ENCODE measurements at regions not wholly inside any gene's neighbourhood (a gene's known extent, or its start where the extent isn't known, plus 50 kb on each side); places are given as distances from the start of the nearest gene placed in this dataset.

DNA sequence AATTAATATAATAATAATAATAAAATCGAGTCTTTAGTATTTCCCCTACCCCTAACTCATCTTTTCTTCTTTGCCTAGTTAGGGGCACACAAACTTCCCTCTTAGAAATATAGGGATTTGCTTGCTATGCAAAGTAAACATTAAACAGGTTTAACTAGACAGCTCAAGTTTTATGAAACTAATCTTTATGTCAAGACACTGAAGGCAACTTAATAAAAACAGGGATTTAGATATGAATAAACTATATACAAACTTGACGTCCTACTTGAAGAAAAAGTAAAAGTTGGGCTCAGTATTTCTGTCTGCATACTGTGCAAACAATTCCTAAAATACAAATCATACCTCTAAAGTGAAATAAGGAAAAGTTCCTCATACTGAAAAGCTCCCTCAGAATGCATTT is 52.1 kb upstream of the CAV2 start:
- no peak for DNase-seq

DNA sequence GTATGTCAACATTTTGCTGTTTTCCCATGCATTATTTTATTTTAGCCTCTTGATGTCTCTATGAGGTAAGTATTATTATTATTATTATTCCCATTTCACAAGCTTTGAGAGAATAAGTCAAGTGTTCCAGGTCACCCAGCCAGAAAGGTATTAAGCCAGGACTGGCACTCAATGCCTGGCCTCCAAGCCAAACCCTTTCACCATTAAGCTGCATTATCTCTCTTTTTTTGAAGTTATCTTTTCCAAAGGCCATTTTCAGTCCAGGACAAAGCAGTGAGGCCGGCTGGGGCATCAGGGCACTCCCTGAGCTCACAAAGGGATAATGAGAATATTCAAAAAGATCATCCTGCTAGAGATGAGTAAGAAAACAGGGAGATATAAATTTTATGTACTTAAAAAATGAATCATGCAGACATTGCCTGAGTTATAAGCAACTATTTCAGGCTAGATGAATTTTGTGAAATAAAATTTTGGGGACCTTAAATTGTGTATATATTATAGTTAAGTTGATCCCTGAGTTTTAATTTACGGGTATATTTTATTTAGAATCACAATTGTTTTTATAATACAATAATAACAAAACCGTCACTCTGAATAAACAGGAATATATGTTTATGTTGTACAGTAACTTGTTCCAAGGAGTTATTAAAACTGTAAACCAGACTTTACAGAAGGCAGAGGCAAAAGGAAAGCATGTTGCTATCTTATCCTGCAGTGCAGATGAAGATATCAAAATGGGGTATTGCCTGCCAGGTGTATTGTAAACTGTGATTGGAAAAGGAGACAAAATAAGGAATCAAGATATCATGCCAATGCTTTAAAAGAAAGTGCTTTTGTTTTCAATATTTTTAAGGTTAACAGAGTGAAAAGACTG is 51.3 kb upstream of the CAV2 start:
- no peak for DNase-seq

DNA sequence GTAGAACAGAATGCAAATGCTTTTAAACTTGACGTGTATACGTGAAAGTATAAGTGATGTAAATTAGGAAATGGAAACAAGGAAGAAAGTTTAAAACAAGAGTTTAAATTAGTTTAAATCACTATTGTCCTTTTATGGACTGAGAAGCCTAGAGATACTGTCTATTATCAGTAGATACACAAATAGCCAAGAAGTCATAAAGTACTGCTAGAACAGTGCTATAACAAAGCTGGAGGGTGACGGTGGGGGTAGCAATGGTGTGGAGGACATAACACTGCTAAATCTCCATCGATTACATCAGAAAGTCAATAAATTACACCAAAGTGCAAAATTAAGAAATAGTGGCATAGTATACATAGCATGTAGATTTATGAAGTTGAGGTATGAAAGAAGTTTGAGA is 50.1 kb upstream of the CAV2 start:
- no peak for DNase-seq

Data from renal pelvis (tissue), 1 donor.